ENCODE measurements at regions not wholly inside any gene's neighbourhood (a gene's known extent, or its start where the extent isn't known, plus 50 kb on each side); places are given as distances from the start of the nearest gene placed in this dataset.

DNA sequence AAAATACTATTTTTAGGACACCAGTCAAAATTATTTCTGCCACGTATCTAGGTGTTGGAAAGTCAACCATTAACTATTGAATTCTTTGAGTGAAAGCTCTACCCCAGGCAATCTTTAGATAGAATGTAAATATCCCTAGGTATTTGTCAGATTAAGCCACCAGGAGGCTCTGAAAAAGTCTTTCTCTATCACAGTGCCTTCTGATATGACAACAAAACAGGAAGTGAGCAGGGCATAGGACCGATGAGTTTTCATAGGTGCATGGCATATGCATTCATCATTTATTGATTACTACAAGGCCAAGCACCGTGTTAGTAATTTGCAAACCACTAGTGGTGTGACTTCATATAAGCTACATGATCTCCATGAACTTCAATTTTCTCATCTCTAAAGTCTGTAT is 333.6 kb upstream of the F9 start:
- TF ChIP-seq TAF1 (IDR thresholded peaks at IDR 0.05; ENCODE audit: borderline replicate concordance, low read depth, low read length) (no peak), POLR2AphosphoS5 (IDR thresholded peaks at IDR 0.05; ENCODE audit: low read depth, low read length) (no peak), POLR2A (IDR thresholded peaks at IDR 0.05; ENCODE audit: low read depth, low read length) (no peak)
